ENCODE measurements at regions not wholly inside any gene's neighbourhood (a gene's known extent, or its start where the extent isn't known, plus 50 kb on each side); places are given as distances from the start of the nearest gene placed in this dataset.

- TF ChIP-seq ZNF626 (tag by site-specific recombination; IDR thresholded peaks at IDR 0.05) (no peak), ZNF600 (tag by site-specific recombination; IDR thresholded peaks at IDR 0.05) (no peak), ZNF335 (tag by site-specific recombination; conservative IDR thresholded peaks at IDR 0.05) (no peak), YY1 (tag by site-specific recombination; IDR thresholded peaks at IDR 0.05) (no peak)
These were observed 179.6 kb downstream of the LMBRD1 start (continued) for GRCh38 chr6:69617163-69617562.

GRCh38 chr6:69609836-69610472 lies 186.9 kb downstream of the LMBRD1 start:
- ChIA-PET POLR2A (no interaction called here), CTCF (interaction anchor here (0.7 kb wide), 1 partner anchor 262 kb away, joined by 3 read pairs; no protein-coding TSS in a partner anchor)
- no peaks in the 10 kb centered on the region for H3K4me1 ChIP-seq (ENCODE audit: control insufficient read depth, insufficient read depth, low read length)
- TF ChIP-seq ZNF610 (tag by site-specific recombination; IDR thresholded peaks at IDR 0.05; ENCODE audit: borderline replicate concordance) (no peak), ZNF747 (tag by site-specific recombination; IDR thresholded peaks at IDR 0.05) (no peak), ZBTB17 (tag by site-specific recombination; IDR thresholded peaks at IDR 0.05) (no peak), TCF7L2 (IDR thresholded peaks at IDR 0.05; ENCODE audit: borderline replicate concordance, low read depth, low read length) (no peak), ZNF639 (tag by site-specific recombination; IDR thresholded peaks at IDR 0.05) (no peak), HOXD13 (CRISPR knock-in tag; IDR thresholded peaks at IDR 0.05; ENCODE audit: borderline replicate concordance) (no peak), ZNF433 (tag by site-specific recombination; IDR thresholded peaks at IDR 0.05; ENCODE audit: low read depth) (no peak), SETDB1 (IDR thresholded peaks at IDR 0.05; ENCODE audit: insufficient read length, low read length) (no peak), ZNF26 (tag by site-specific recombination; IDR thresholded peaks at IDR 0.05) (no peak), ZNF843 (tag by site-specific recombination; IDR thresholded peaks at IDR 0.05) (no peak), REPIN1 (tag by site-specific recombination; IDR thresholded peaks at IDR 0.05; ENCODE audit: low read depth) (no peak), ZNF626 (tag by site-specific recombination; IDR thresholded peaks at IDR 0.05) (no peak), ZFHX2 (tag by site-specific recombination; conservative IDR thresholded peaks at IDR 0.05) (no peak), ZNF112 (tag by site-specific recombination; IDR thresholded peaks at IDR 0.05) (no peak), ZFP41 (tag by site-specific recombination; IDR thresholded peaks at IDR 0.05; ENCODE audit: borderline replicate concordance) (no peak), KLF7 (tag by site-specific recombination; IDR thresholded peaks at IDR 0.05; ENCODE audit: borderline replicate concordance) (no peak), ZNF701 (tag by site-specific recombination; IDR thresholded peaks at IDR 0.05) (no peak), ZNF654 (tag by site-specific recombination; IDR thresholded peaks at IDR 0.05; ENCODE audit: low read depth) (no peak), ELK4 (IDR thresholded peaks at IDR 0.05; ENCODE audit: borderline replicate concordance, low read depth, low read length) (no peak)
- H3K4me3 ChIP-seq (ENCODE audit: low read depth, low read length): no peak overlapping the region
- H3K36me3 ChIP-seq (ENCODE audit: control insufficient read depth in 2 of 2, insufficient read depth in 1 of 2, low read length in 2 of 2): no peaks in the 10 kb centered on the region
- no peak overlapping the region for H3K27ac ChIP-seq (ENCODE audit: extremely low read depth, low read depth, low read length)
- no peaks in the 10 kb centered on the region for H3K9me3 ChIP-seq (ENCODE audit: control insufficient read depth, insufficient read depth, low read depth, low read length)
